H9 (cell line): ENCODE measurements at regions not wholly inside any gene's neighbourhood (a gene's known extent, or its start where the extent isn't known, plus 50 kb on each side); places are given as distances from the start of the nearest gene placed in this dataset.

Source experiments
- DNase-seq: peaks from one replicate; pipeline ENCODE4 v3.0.0-alpha.2; 2017
- H2AFZ ChIP-seq: one replicate; pipeline ENCODE4 v1.6.1; 2013; ENCODE audit warnings: mild to moderate bottlenecking, low read length, control low read depth, moderate library complexity
- H2AK5ac ChIP-seq: 2 replicates; pipeline ENCODE4 v1.6.1; 2013; ENCODE audit warnings: low read length, control low read depth, mixed read lengths; ENCODE audit not compliant: insufficient read length
- H2BK120ac ChIP-seq: one replicate; pipeline ENCODE4 v1.6.1; 2013; ENCODE audit warnings: low read depth, mild to moderate bottlenecking, low read length, control low read depth, inconsistent platforms; ENCODE audit not compliant: poor library complexity, severe bottlenecking
- H2BK12ac ChIP-seq: 2 replicates; pipeline ENCODE4 v1.6.1; 2013; ENCODE audit warnings: low read length, control low read depth, mixed read lengths, low read depth; ENCODE audit not compliant: insufficient read length
- H2BK15ac ChIP-seq: 2 replicates; pipeline ENCODE4 v1.6.1; 2013; ENCODE audit warnings: low read depth, low read length, control low read depth
- H2BK20ac ChIP-seq: one replicate; pipeline ENCODE4 v1.6.1; 2013; ENCODE audit warnings: low read depth, mild to moderate bottlenecking, low read length, control low read depth, inconsistent platforms; ENCODE audit not compliant: poor library complexity, severe bottlenecking
- H2BK5ac ChIP-seq: 2 replicates; pipeline ENCODE4 v1.6.1; 2013; ENCODE audit warnings: low read length, control low read depth, mixed read lengths; ENCODE audit not compliant: insufficient read length
- H3K14ac ChIP-seq: 2 replicates; pipeline ENCODE4 v1.6.1; 2013; ENCODE audit warnings: low read length, control low read depth; ENCODE audit not compliant: insufficient read depth
- H3K18ac ChIP-seq: 2 replicates; pipeline ENCODE4 v1.6.1; 2013; ENCODE audit warnings: low read depth, mild to moderate bottlenecking, mixed read lengths, low read length, control low read depth; ENCODE audit not compliant: insufficient read length
- H3K23ac ChIP-seq: 2 replicates; pipeline ENCODE4 v1.6.1; 2013; ENCODE audit warnings: low read length, control low read depth, mixed read lengths, low read depth; ENCODE audit not compliant: insufficient read length
- H3K23me2 ChIP-seq: 2 replicates; pipeline ENCODE4 v1.6.1; 2013; ENCODE audit warnings: low read depth, mild to moderate bottlenecking, mixed read lengths, low read length, control low read depth; ENCODE audit not compliant: insufficient read length, poor library complexity, severe bottlenecking
- H3K27ac ChIP-seq: 2 replicates; pipeline ENCODE4 v1.5.1; 2013; ENCODE audit warnings: low read length, control low read depth, mixed read lengths, low read depth; ENCODE audit not compliant: insufficient read length
- H3K27me3 ChIP-seq: 2 replicates; pipeline ENCODE4 v1.6.1; 2013; ENCODE audit warnings: low read length, control low read depth, inconsistent platforms; ENCODE audit not compliant: insufficient read depth
- H3K4ac ChIP-seq: 2 replicates; pipeline ENCODE4 v1.6.1; 2013; ENCODE audit warnings: low read depth, mild to moderate bottlenecking, control low read depth, inconsistent platforms, low read length, moderate library complexity
- H3K4me1 ChIP-seq: 2 replicates; pipeline ENCODE4 v1.6.1; 2013; ENCODE audit warnings: low read length, control low read depth, inconsistent platforms; ENCODE audit not compliant: insufficient read depth
- H3K4me2 ChIP-seq: 2 replicates; pipeline ENCODE4 v1.6.1; 2013; ENCODE audit warnings: low read length, control low read depth, mixed read lengths; ENCODE audit not compliant: insufficient read length, insufficient read depth
- H3K56ac ChIP-seq: 2 replicates; pipeline ENCODE4 v1.6.1; 2013; ENCODE audit warnings: low read depth, mild to moderate bottlenecking, mixed read lengths, low read length, control low read depth; ENCODE audit not compliant: insufficient read length
- H3K79me1 ChIP-seq: 2 replicates; pipeline ENCODE4 v1.6.1; 2013; ENCODE audit warnings: low read depth, mild to moderate bottlenecking, moderate library complexity, low read length, control low read depth, inconsistent platforms; ENCODE audit not compliant: insufficient read depth, poor library complexity, severe bottlenecking
- H3K79me2 ChIP-seq: 2 replicates; pipeline ENCODE4 v1.6.1; 2013; ENCODE audit warnings: low read length, control low read depth, inconsistent platforms; ENCODE audit not compliant: insufficient read depth
- H3K9ac ChIP-seq: 2 replicates; pipeline ENCODE4 v1.6.1; 2013; ENCODE audit warnings: low read length, control low read depth, mixed read lengths; ENCODE audit not compliant: insufficient read length; ENCODE audit errors: extremely low read depth
- H3K9me3 ChIP-seq: one replicate; pipeline ENCODE4 v1.6.1; 2013; ENCODE audit warnings: low read depth, low read length, inconsistent platforms; ENCODE audit not compliant: control insufficient read depth
- H3T11ph ChIP-seq: one replicate; pipeline ENCODE4 v1.6.1; 2013; ENCODE audit warnings: mild to moderate bottlenecking, low read length, control low read depth, inconsistent platforms
- H4K20me1 ChIP-seq: one replicate; pipeline ENCODE4 v1.6.1; 2013; ENCODE audit not compliant: control insufficient read depth, insufficient read length, insufficient read depth
- H4K5ac ChIP-seq: 2 replicates; pipeline ENCODE4 v1.6.1; 2013; ENCODE audit warnings: low read depth, mild to moderate bottlenecking, mixed read lengths, low read length, control low read depth; ENCODE audit not compliant: insufficient read length
- H4K8ac ChIP-seq: replicated peaks from 2 replicates; pipeline ENCODE4 v1.6.1; 2013; ENCODE audit warnings: low read length, control low read depth, mixed read lengths, low read depth; ENCODE audit not compliant: insufficient read length
- H4K91ac ChIP-seq: 2 replicates; pipeline ENCODE4 v1.6.1; 2013; ENCODE audit warnings: low read depth, mild to moderate bottlenecking, moderate library complexity, mixed read lengths, low read length, control low read depth; ENCODE audit not compliant: insufficient read length
- H3K27ac Mint-ChIP-seq, 3 experiments: 2 replicates in 2 of 3; 3 replicates in 1 of 3; pipeline ENCODE4 v1.8.0; 2020 to 2021; ENCODE audit warnings: mixed read lengths in 3 of 3, mild to moderate bottlenecking in 1 of 3, moderate library complexity in 1 of 3
- H3K27me3 Mint-ChIP-seq: 2 replicates; pipeline ENCODE4 v1.8.0; 2021; ENCODE audit warnings: low read depth, mild to moderate bottlenecking, moderate library complexity, mixed read lengths
- H3K36me3 Mint-ChIP-seq, 3 experiments: 2 replicates in 2 of 3; 3 replicates in 1 of 3; pipeline ENCODE4 v1.8.0; 2020 to 2021; ENCODE audit warnings: low read depth in 3 of 3, mixed read lengths in 3 of 3; ENCODE audit not compliant: insufficient read depth in 1 of 3
- H3K4me1 Mint-ChIP-seq, 2 experiments: 2 replicates each; pipeline ENCODE4 v1.8.0; 2020; ENCODE audit warnings: mixed read lengths in 2 of 2
- H3K4me3 Mint-ChIP-seq, 2 experiments: 2 replicates in 1 of 2; 3 replicates in 1 of 2; pipeline ENCODE4 v1.8.0; 2020 to 2021; ENCODE audit warnings: mild to moderate bottlenecking in 2 of 2, mixed read lengths in 2 of 2, moderate library complexity in 1 of 2
- H3K9me3 Mint-ChIP-seq, 2 experiments: 2 replicates in 1 of 2; 3 replicates in 1 of 2; pipeline ENCODE4 v1.8.0; 2020; ENCODE audit warnings: mild to moderate bottlenecking in 2 of 2, mixed read lengths in 2 of 2, moderate library complexity in 1 of 2
- WGBS: extraction: QIAGEN DNeasy Blood & Tissue Kit; methylation state at CpG from one replicate; pipeline ENCODE4 v1.1.7; 2013; ENCODE audit warnings: missing lambda C conversion rate, low lambda C conversion rate, mixed read lengths; ENCODE audit not compliant: insufficient read length; ENCODE audit errors: extremely low coverage; 5-methylcytosine and 5-hydroxymethylcytosine counted together
- TF ChIP-seq, protein P1 (sequence below): fragments of 200-600 bp; sonication (generic); conservative IDR thresholded peaks from 3 replicates; pipeline ENCODE4 v1.8.0; 2021; ENCODE audit warnings: antibody characterized with exemption, mild to moderate bottlenecking

DNA sequence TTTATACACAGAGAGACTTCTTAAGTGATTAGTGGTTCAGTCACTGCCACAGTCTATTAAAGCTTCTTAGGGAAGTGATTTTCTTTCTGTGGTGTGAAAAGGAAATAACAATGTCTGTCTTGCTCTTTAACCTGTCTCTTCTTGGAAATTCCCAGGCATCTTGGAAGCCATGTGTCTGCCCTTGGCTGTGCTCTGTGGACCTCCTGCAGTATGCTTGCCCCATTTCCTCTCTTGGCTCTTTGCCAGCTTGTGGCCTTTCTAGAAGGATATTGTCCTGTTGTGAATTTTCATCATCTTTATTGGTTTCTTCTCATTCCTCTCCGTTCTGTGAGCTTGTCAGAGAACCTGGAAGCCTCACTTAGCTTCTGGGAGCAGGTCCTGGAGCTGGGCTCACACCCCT, 338.4 kb upstream of the C2CD4B start:
- no peak overlapping the region for H3K4me2 ChIP-seq
- no peaks in the 10 kb centered on the region for H3K9me3 Mint-ChIP-seq
- no peak overlapping the region; a peak in 1 of 7 replicates for H3K27ac Mint-ChIP-seq

More for the DNA sequence above, 338.4 kb upstream of the C2CD4B start:
- DNase-seq, result no peak
- H4K20me1 ChIP-seq, result no peaks in the 10 kb centered on the region
- H3K56ac ChIP-seq, result no peak overlapping the region
- Mint-ChIP-seq H3K36me3 (no peaks in the 10 kb centered on the region; a peak in 1 of 7 replicates), H3K4me1 (peaks cover 19 to 33% of the 10 kb centered on the region in 2 experiments), H3K27me3 (no peaks in the 10 kb centered on the region), H3K4me3 (no peak overlapping the region)
- H3K23me2 ChIP-seq, result no peaks in the 10 kb centered on the region
- TF ChIP-seq, protein P1, sequence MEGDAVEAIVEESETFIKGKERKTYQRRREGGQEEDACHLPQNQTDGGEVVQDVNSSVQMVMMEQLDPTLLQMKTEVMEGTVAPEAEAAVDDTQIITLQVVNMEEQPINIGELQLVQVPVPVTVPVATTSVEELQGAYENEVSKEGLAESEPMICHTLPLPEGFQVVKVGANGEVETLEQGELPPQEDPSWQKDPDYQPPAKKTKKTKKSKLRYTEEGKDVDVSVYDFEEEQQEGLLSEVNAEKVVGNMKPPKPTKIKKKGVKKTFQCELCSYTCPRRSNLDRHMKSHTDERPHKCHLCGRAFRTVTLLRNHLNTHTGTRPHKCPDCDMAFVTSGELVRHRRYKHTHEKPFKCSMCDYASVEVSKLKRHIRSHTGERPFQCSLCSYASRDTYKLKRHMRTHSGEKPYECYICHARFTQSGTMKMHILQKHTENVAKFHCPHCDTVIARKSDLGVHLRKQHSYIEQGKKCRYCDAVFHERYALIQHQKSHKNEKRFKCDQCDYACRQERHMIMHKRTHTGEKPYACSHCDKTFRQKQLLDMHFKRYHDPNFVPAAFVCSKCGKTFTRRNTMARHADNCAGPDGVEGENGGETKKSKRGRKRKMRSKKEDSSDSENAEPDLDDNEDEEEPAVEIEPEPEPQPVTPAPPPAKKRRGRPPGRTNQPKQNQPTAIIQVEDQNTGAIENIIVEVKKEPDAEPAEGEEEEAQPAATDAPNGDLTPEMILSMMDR, result no peak
- no peak overlapping the region for H2BK5ac ChIP-seq
- H3K79me2 ChIP-seq, result no peaks in the 10 kb centered on the region
- no peak overlapping the region for H4K91ac ChIP-seq
- no peaks in the 10 kb centered on the region for H3K27me3 ChIP-seq
- H4K8ac ChIP-seq, result no peak overlapping the region
- no peak overlapping the region for H3T11ph ChIP-seq
- no peak overlapping the region for H2AK5ac ChIP-seq
- WGBS, result no CpG with 5 or more reads among the region's 1 CpG
- H2BK20ac ChIP-seq, result no peak overlapping the region
- no peak overlapping the region for H2AFZ ChIP-seq
- H3K4me1 ChIP-seq, result no peaks in the 10 kb centered on the region; the same call in 1 of the 2 replicates
- H4K5ac ChIP-seq, result no peak overlapping the region
- H3K4ac ChIP-seq, result no peak overlapping the region
- no peak overlapping the region for H3K9ac ChIP-seq
- no peak overlapping the region for H3K23ac ChIP-seq
- H3K79me1 ChIP-seq, result no peaks in the 10 kb centered on the region
- H3K18ac ChIP-seq, result no peak overlapping the region
- no peaks in the 10 kb centered on the region for H3K9me3 ChIP-seq
- H2BK12ac ChIP-seq, result no peak overlapping the region
- H3K27ac ChIP-seq, result no peak overlapping the region
- H3K14ac ChIP-seq, result no peak overlapping the region
- no peak overlapping the region for H2BK120ac ChIP-seq
- no peak overlapping the region for H2BK15ac ChIP-seq
